Duodenal mucosa (tissue), 2 donors: ENCODE measurements at regions not wholly inside any gene's neighbourhood (a gene's known extent, or its start where the extent isn't known, plus 50 kb on each side); places are given as distances from the start of the nearest gene placed in this dataset.

Experiments
- H3K27ac ChIP-seq: one replicate; pipeline ENCODE4 v1.7.0; 2013; ENCODE audit warnings: low read depth, low read length
- H3K27me3 ChIP-seq, 2 donors: one replicate each; pipeline ENCODE4 v1.7.0; 2013; ENCODE audit warnings: low read length in 2 of 2, control low read depth in 1 of 2; ENCODE audit not compliant: insufficient read depth in 2 of 2, control insufficient read depth in 1 of 2
- H3K36me3 ChIP-seq, 2 donors: one replicate each; pipeline ENCODE4 v1.7.0; 2013; ENCODE audit warnings: low read length in 2 of 2, control low read depth in 1 of 2; ENCODE audit not compliant: insufficient read depth in 2 of 2, control insufficient read depth in 1 of 2
- H3K4me1 ChIP-seq, 2 donors: one replicate each; pipeline ENCODE4 v1.7.0; 2013; ENCODE audit warnings: low read length in 2 of 2, control low read depth in 1 of 2; ENCODE audit not compliant: insufficient read depth in 2 of 2, control insufficient read depth in 1 of 2
- H3K4me3 ChIP-seq, 2 donors: one replicate each; pipeline ENCODE4 v1.7.0; 2013; ENCODE audit warnings: low read length in 2 of 2, low read depth in 1 of 2
- H3K9ac ChIP-seq, 2 donors: one replicate each; pipeline ENCODE4 v1.7.0; 2013; ENCODE audit warnings: low read length in 2 of 2, low read depth in 1 of 2
- H3K9me3 ChIP-seq, 2 donors: one replicate each; pipeline ENCODE4 v1.7.0; 2013; ENCODE audit warnings: low read length in 2 of 2, control low read depth in 1 of 2; ENCODE audit not compliant: control insufficient read depth in 1 of 2

DNA sequence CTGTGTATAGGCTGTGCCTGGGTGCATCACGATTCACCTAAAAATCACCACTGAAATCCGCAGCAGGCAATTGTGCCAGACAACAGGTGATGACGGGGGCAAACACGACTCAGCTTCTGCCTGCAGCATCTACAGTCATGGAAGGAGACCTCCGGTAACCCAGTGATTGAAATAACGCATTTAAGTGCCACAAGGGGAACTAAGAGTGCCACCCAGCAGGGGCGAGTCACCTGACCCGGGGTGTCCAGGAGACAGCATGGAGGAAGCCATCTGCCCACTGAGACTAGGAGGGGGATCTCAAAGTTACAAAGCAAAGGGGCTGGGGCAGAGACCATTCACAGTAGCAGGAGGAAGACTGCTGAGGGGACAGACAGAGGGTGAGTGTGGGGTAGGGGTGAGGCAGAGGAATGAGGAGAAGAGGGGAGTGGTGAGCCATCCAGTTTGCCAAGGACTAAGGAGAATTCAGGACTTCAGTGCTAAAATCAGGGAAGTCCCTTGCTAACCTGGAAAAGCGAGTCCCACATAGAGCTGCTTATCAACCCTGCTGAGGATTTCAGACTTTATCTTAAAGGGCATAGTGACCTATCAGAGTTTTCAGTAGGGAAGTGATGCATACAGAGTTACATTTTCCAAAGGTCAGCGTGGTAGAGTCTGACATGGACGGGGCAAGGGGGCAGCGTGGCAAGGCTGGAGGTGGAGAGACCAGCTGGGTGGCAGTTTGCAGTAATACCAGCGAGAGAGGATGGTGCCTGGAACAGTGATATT lies 256.7 kb upstream of the HES1 start:
- H3K27ac ChIP-seq: no peak overlapping the region
- H3K27me3 ChIP-seq: no peaks in the 10 kb centered on the region
- no peaks in the 10 kb centered on the region for H3K9me3 ChIP-seq
- H3K9ac ChIP-seq: no peak overlapping the region
- no peaks in the 10 kb centered on the region for H3K36me3 ChIP-seq
- peaks cover 23 to 31% of the 10 kb centered on the region in 2 donors for H3K4me1 ChIP-seq
- no peak overlapping the region for H3K4me3 ChIP-seq

DNA sequence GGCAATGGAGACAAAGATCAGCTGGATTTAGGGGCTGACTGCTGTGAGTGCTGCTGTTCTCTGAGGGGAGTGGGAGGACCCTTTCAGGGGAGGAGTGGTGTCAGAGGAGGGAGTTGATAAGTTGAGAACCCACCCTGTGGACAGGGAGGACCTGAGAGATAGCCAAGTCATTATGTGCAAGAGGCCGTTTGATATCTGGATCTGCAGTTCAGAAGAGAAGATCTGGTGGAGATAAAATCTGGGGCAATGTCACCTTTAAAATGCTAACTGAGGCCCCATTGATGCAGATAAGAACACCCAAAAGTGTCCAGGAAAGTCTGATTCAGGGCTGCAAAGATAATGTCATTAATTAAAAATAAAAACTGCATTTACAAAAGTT lies 256.1 kb upstream of the HES1 start:
- H3K27ac ChIP-seq: no peak overlapping the region
- H3K27me3 ChIP-seq: no peaks in the 10 kb centered on the region

DNA sequence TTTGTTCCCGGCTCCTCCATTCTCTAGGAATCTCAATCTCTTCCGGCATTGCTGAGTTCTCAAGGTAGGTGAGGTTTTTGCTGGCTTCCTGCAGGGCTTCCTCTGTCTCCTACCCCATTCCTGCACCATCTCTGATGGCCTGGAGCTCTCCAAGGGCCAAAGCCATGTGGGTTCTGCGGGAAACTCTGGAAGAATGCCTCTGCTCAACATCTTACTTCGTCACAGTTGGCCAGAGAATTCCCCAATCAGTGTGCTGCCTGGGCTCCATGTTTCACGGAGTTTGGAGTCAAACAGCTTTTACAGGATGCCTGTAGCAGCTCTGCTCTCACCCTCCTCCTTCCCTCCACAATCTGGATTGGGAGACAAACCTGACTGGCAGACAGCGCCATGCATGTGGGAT lies 253.9 kb upstream of the HES1 start:
- Histone ChIP-seq H3K4me3 (no peak overlapping the region), H3K27me3 (no peaks in the 10 kb centered on the region), H3K36me3 (no peaks in the 10 kb centered on the region), H3K4me1 (peaks cover 27 to 47% of the 10 kb centered on the region in 2 donors), H3K27ac (no peak overlapping the region), H3K9me3 (no peaks in the 10 kb centered on the region), H3K9ac (no peak overlapping the region)

More for the DNA sequence above, 256.1 kb upstream of the HES1 start:
- Histone ChIP-seq H3K4me1 (peaks cover 25 to 37% of the 10 kb centered on the region in 2 donors), H3K4me3 (no peak overlapping the region), H3K36me3 (no peaks in the 10 kb centered on the region), H3K9ac (no peak overlapping the region), H3K9me3 (no peaks in the 10 kb centered on the region)

DNA sequence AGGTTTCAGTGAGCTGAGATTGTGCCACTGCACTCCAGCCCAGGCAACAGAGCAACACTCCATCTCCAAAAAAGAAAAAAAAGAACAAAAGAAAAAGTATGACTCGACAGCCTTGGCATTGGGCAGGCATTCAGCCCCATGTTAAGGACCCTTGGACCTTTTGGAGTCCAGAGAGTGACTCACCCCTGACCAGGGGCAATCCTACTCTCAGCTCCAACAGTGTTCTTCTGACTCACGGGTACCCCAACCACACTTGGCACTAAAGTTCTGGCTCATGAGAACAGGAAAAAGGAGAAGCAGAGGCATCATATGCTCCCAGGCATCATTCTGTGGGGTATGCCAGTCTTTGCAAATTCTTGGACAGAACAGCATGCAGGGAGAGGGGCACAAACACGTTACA lies 252.4 kb upstream of the HES1 start:
- Histone ChIP-seq H3K27ac (no peak overlapping the region), H3K36me3 (no peaks in the 10 kb centered on the region), H3K4me3 (no peak overlapping the region), H3K9me3 (no peaks in the 10 kb centered on the region), H3K4me1 (peaks cover 27 to 47% of the 10 kb centered on the region in 2 donors), H3K9ac (no peak overlapping the region), H3K27me3 (no peaks in the 10 kb centered on the region)

DNA sequence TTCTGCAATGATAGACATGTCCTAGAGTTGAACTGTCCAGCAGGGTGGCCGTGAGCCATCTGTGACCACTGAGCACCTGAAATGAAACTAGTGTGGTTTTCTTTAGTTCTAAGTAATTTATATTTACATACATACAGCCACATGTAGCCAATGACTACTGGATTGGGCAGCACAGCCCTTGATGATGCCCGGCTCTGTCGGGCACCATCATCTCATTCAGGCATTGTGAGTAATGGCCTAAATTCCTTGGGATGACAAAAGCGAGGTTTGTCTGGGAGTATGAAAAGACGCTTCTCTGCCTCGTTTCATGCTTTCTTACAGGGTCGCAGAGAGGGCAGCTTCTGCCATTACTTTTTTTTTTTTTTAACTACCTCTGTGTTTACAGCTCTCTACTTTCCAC lies 251.9 kb upstream of the HES1 start:
- H3K4me3 ChIP-seq: no peak overlapping the region
- no peaks in the 10 kb centered on the region for H3K27me3 ChIP-seq
- no peaks in the 10 kb centered on the region for H3K9me3 ChIP-seq
- no peak overlapping the region for H3K27ac ChIP-seq
- no peaks in the 10 kb centered on the region for H3K36me3 ChIP-seq
- H3K9ac ChIP-seq: no peak overlapping the region
- H3K4me1 ChIP-seq: peaks cover 26 to 45% of the 10 kb centered on the region in 2 donors

DNA sequence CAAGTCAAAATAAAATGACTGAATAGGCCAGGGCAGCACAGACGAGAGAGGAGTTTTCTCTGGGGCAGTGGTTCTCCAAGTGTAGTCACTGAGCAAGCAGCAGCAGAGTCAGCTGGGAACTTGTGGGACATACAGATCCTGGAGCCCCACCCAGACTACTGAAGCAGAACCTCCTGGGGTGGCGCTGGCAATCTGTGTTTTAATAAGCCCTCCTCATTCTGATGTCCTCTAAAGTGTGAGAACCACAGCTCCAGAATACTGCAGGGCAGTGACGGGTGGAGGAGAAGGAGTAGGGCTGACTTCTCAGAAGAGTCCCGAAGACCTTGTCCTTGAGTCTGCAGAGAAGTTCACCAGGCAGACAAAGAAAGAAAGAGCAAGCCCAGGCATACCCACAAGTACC lies 251.3 kb upstream of the HES1 start:
- Histone ChIP-seq H3K4me3 (no peak overlapping the region), H3K27me3 (no peaks in the 10 kb centered on the region), H3K4me1 (peaks cover 19 to 39% of the 10 kb centered on the region in 2 donors), H3K9me3 (no peaks in the 10 kb centered on the region), H3K36me3 (no peaks in the 10 kb centered on the region), H3K27ac (no peak overlapping the region), H3K9ac (no peak overlapping the region)

DNA sequence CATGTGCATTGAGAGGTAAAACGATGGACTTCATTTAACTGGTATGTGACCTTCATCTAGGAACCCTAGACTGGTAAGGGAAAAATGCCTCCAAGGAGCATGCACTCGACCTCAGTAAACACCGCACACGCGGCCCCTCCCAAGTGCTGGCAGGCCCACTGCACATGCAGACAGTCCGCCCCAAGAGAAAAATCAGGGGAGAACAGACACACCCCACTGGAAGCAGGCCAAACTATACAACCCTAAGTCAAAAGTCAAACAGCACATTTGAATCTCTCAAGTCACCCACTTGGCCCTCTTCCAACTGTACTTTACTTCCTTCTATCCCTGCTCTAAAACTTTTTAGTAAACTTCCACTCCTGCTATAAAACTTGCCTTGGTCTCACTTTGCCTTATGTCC lies 250.1 kb upstream of the HES1 start:
- Histone ChIP-seq H3K4me1 (peaks cover 17 to 35% of the 10 kb centered on the region in 2 donors), H3K27ac (peak overlapping the region; percentile 32), H3K4me3 (no peak overlapping the region), H3K36me3 (no peaks in the 10 kb centered on the region), H3K9me3 (no peaks in the 10 kb centered on the region), H3K27me3 (no peaks in the 10 kb centered on the region), H3K9ac (no peak overlapping the region)

DNA sequence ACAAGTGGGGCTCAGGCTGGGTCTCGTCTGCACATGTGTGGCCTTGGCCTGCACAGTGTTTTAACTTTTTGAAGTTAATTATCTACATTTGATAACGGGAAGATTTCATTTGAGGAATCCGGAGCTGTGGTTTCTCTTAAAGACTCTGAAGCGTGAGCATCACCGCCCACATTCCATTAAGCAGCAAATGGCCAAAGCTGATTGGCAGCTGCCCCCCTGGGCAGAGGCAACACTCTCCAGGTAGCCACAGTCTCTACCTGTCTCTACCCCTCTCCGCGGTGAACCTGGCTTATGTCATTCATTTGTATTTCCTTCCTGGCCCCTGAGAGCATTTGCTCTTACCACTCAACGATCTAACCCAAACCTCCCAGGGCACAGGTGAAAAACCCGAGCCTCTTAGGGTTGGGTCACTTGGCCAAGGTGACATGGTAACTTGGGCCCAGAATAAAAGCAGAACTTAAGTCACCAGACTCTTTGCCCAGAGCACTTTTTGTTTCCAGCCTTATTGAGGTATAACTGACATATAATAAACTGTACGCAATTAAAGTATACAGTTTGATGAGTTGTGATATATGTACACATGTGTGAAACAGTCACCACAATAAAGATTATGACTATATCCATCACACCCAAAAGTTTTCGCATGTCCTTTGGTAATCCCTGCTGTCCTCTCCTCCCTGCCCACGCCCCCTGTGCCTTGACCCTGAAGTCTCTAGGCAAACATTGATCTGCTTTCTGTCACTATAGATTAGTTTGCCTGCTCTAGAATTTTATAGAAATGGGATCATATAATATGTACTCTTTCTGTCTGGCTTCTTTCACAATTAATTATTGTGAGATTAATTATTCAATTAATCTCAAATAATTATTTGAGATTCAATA lies 245.7 kb upstream of the HES1 start:
- Histone ChIP-seq H3K36me3 (no peaks in the 10 kb centered on the region), H3K27me3 (no peaks in the 10 kb centered on the region), H3K9me3 (no peaks in the 10 kb centered on the region), H3K9ac (no peak overlapping the region), H3K4me1 (peaks cover 12 to 15% of the 10 kb centered on the region in 2 donors), H3K4me3 (no peak overlapping the region), H3K27ac (no peak overlapping the region)

DNA sequence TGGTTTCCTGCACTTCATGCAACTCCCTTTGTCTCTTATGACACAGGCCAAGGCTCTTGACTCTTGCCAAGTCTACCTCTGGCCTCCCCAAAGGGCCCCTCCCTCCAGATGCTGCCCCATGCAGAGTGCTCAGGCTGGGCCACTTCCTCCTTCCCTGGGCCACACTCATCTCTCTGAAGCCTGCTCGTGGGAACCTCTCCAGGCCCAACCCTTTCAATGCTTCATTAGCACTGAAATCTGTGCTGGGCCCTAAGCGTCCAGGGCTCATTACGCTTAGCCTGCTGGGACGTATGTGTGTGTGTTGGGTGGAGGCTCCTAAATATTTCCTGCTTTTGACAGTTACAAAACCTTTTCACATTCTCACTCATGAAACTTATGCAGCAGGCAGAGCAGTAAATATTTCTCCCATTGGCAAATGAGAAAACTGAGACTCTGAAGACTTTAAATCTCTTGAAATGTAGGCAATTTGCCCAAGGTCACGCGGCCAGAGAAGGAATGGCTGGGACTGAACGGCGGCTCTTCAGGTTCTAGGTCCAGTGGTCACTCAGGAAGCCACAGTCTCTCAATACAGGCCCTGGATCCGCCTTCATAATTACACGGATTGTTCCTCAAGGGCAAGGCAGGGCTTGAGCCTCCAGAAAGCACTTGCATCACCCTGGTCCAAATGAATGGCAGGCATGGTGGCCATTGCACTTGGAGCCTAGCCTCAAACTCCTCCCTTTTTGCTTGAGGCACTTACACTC lies 241.7 kb upstream of the HES1 start:
- Histone ChIP-seq H3K27me3 (no peaks in the 10 kb centered on the region), H3K36me3 (no peaks in the 10 kb centered on the region), H3K4me1 (peaks cover 9 to 12% of the 10 kb centered on the region in 2 donors), H3K27ac (no peak overlapping the region), H3K4me3 (no peak overlapping the region), H3K9ac (no peak overlapping the region), H3K9me3 (no peaks in the 10 kb centered on the region)

DNA sequence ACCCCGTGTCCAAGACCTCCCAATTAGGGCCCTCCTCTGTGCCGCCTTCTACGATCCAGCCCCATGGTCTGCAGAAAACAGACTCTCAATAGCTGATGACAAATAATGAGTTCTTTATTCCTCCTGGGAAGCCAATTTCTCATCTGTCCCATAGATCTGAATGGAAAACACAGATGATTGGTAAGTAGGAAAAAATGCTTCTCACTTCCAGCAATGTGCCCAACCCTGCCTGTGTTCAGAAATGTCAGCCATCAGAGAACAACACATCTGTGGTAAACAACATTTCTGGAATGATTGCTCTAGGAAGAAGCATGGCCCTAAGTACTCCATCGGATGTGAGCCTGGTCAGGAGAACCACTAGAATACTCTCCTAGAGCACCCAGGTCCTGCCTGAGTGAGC lies 240.5 kb upstream of the HES1 start:
- H3K9me3 ChIP-seq: no peaks in the 10 kb centered on the region
- no peak overlapping the region for H3K27ac ChIP-seq
- no peaks in the 10 kb centered on the region for H3K36me3 ChIP-seq
- peaks cover 9 to 12% of the 10 kb centered on the region in 2 donors for H3K4me1 ChIP-seq
- no peak overlapping the region for H3K9ac ChIP-seq
- no peak overlapping the region for H3K4me3 ChIP-seq
- H3K27me3 ChIP-seq: no peaks in the 10 kb centered on the region
